HepG2 (cell line): ENCODE measurements at regions not wholly inside any gene's neighbourhood (a gene's known extent, or its start where the extent isn't known, plus 50 kb on each side); places are given as distances from the start of the nearest gene placed in this dataset.

Experiments used
- ATAC-seq: fragments of 200-7000 bp; cut with Tn5 transposase; 3 replicates; pipeline ENCODE4 v1.9.1; 2020; ENCODE audit warnings: mild to moderate bottlenecking, moderate library complexity
- BruUV-seq: library from RNA; stranded (reverse); fragments of 400-500 nt; replicated peaks from 2 replicates; lab custom pipeline; 2021; lab: Mats Ljungman, UMichigan
- CTCF ChIA-PET: fragments of 300-600 bp; formaldehyde crosslinking; extraction: SDS; loops from one replicate; lab custom pipeline; 2021; ENCODE audit warnings: low total read pairs, inconsistent platforms, low intra/inter-chr PET ratio; lab: Yijun Ruan, JAX
- POLR2A ChIA-PET: fragments of 350-600 bp; sonication (Branson Sonifier 250); formaldehyde crosslinking; loops from one replicate; lab custom pipeline; 2020; ENCODE audit warnings: antibody characterized with exemption, inconsistent platforms; lab: Yijun Ruan, JAX
- DNase-seq: peaks from one replicate; pipeline ENCODE4 v3.0.0-alpha.2; 2015; ENCODE audit warnings: low spot score
- FAIRE-seq: peaks from 3 replicates; lab custom pipeline; 2011; peaks lifted over from hg19 to GRCh38; lab: Jason Lieb, UNC
- H2AFZ ChIP-seq: one replicate; pipeline ENCODE4 v1.6.1; 2011; ENCODE audit warnings: low read length, inconsistent platforms
- H3K27ac ChIP-seq: fragments of 300-600 bp; 3 replicates; pipeline ENCODE4 v1.8.0; 2011; ENCODE audit warnings: mixed run types, mild to moderate bottlenecking, mixed read lengths, low read length, inconsistent platforms; ENCODE audit not compliant: insufficient read depth; ENCODE audit errors: extremely low read length
- H3K27me3 ChIP-seq, 2 experiments: fragments of 200-600 bp in 1 of 2; 2 replicates in 1 of 2; 3 replicates in 1 of 2; pipeline versions ENCODE4 v1.6.0 to v1.8.0; 2011; ENCODE audit warnings: low read length in 2 of 2, mild to moderate bottlenecking in 2 of 2, moderate library complexity in 2 of 2, inconsistent platforms in 1 of 2; ENCODE audit not compliant: insufficient read depth in 2 of 2, control insufficient read depth in 1 of 2
- H3K36me3 ChIP-seq, 2 experiments: fragments of 200-600 bp in 1 of 2; replicated peaks in 1 of 2; 2 replicates in 1 of 2; 3 replicates in 1 of 2; pipeline versions ENCODE4 v1.5.1 to v1.8.0; 2011; ENCODE audit warnings: low read length in 2 of 2, inconsistent platforms in 1 of 2; ENCODE audit not compliant: insufficient read depth in 2 of 2, control insufficient read depth in 1 of 2
- H3K4me1 ChIP-seq: 2 replicates; pipeline ENCODE4 v1.5.1; 2012; ENCODE audit warnings: low read length, inconsistent platforms; ENCODE audit not compliant: insufficient read depth
- H3K4me2 ChIP-seq: 2 replicates; pipeline ENCODE4 v1.6.0; 2011; ENCODE audit warnings: low read depth, low read length, inconsistent platforms
- H3K4me3 ChIP-seq, 3 experiments: fragments of 200-600 bp in 1 of 3; sonication (generic), shearing (Covaris generic) in 1 of 3; replicated peaks in 1 of 3; 2 replicates each; pipeline ENCODE4 v1.5.1; 2011 to 2016; ENCODE audit warnings: low read length in 3 of 3, inconsistent platforms in 2 of 3, low read depth in 2 of 3, mild to moderate bottlenecking in 2 of 3, control low read depth in 1 of 3, mixed read lengths in 1 of 3; ENCODE audit not compliant: insufficient read depth in 1 of 3
- H3K79me2 ChIP-seq: one replicate; pipeline ENCODE4 v1.6.1; 2011; ENCODE audit warnings: low read length, inconsistent platforms; ENCODE audit not compliant: insufficient read depth
- H3K9ac ChIP-seq: 2 replicates; pipeline ENCODE4 v1.6.0; 2011; ENCODE audit warnings: mild to moderate bottlenecking, low read depth, low read length, inconsistent platforms; ENCODE audit not compliant: insufficient read depth
- H3K9me3 ChIP-seq: 2 replicates; pipeline ENCODE4 v1.5.1; 2012; ENCODE audit warnings: mild to moderate bottlenecking, low read length
- H4K20me1 ChIP-seq: 2 replicates; pipeline ENCODE4 v1.6.0; 2011; ENCODE audit warnings: inconsistent platforms, mild to moderate bottlenecking, low read length, moderate library complexity; ENCODE audit not compliant: insufficient read depth
- ATF2 ChIP-seq: sonication (generic); formaldehyde crosslinking; IDR thresholded peaks from 2 replicates; pipeline ENCODE4 v1.4.0; 2020; ENCODE audit warnings: missing genetic modification reagents
- CEBPB ChIP-seq: IDR thresholded peaks from 2 replicates; pipeline ENCODE4 v1.6.1; 2011; ENCODE audit warnings: low read depth, low read length, improper control_type of control experiment, borderline replicate concordance
- CREM ChIP-seq, 2 experiments: sonication (generic) in 1 of 2; formaldehyde crosslinking in 1 of 2; IDR thresholded peaks; 2 replicates each; pipeline versions ENCODE4 v1.4.0 to v1.6.1; 2016 to 2020; ENCODE audit warnings: antibody characterized with exemption in 1 of 2, mild to moderate bottlenecking in 1 of 2, missing genetic modification reagents in 1 of 2
- GATA4 ChIP-seq: sonication (generic); IDR thresholded peaks from 2 replicates; pipeline ENCODE4 v1.6.1; 2016; ENCODE audit warnings: antibody characterized with exemption, low read depth, borderline replicate concordance
- HNF4A ChIP-seq: sonication (generic); formaldehyde crosslinking; IDR thresholded peaks from 2 replicates; pipeline ENCODE4 v1.4.0; 2020; ENCODE audit warnings: missing genetic modification reagents
- HOXD1 ChIP-seq: sonication (generic); formaldehyde crosslinking; IDR thresholded peaks from 2 replicates; pipeline ENCODE4 v1.5.0; 2020; ENCODE audit warnings: missing genetic modification reagents
- KAT7 ChIP-seq: IDR thresholded peaks from 2 replicates; pipeline ENCODE4 v1.6.1; 2018; ENCODE audit warnings: borderline replicate concordance, missing compliant biosample characterization
- PCBP1 ChIP-seq: fragments of 200-400 bp; formaldehyde crosslinking; IDR thresholded peaks from 2 replicates; pipeline ENCODE4 v1.6.1; 2017; ENCODE audit warnings: mild to moderate bottlenecking, low read depth, low read length, borderline replicate concordance
- RFX3 ChIP-seq: IDR thresholded peaks from 2 replicates; pipeline ENCODE4 v1.6.1; 2016; ENCODE audit warnings: missing biosample characterization, missing genetic modification reagents
- ZBTB26 ChIP-seq: IDR thresholded peaks from 2 replicates; pipeline ENCODE4 v1.6.1; 2016; ENCODE audit warnings: missing compliant biosample characterization, missing genetic modification reagents, borderline replicate concordance
- ZFP36 ChIP-seq: fragments of 150-350 bp; IDR thresholded peaks from 2 replicates; pipeline ENCODE4 v1.6.1; 2018; ENCODE audit warnings: borderline replicate concordance, low read length, low read depth; ENCODE audit not compliant: partially characterized antibody
- ZFP82 ChIP-seq: sonication (generic); formaldehyde crosslinking; IDR thresholded peaks from 2 replicates; pipeline ENCODE4 v1.5.1; 2020; ENCODE audit warnings: mild to moderate bottlenecking, missing genetic modification reagents, borderline replicate concordance
- ZMYM2 ChIP-seq: sonication (generic); formaldehyde crosslinking; IDR thresholded peaks from 2 replicates; pipeline ENCODE4 v1.8.0; 2022; ENCODE audit warnings: mild to moderate bottlenecking, missing genetic modification reagents
- ZNF121 ChIP-seq: sonication (generic); formaldehyde crosslinking; IDR thresholded peaks from 2 replicates; pipeline ENCODE4 v1.5.0; 2020; ENCODE audit warnings: mild to moderate bottlenecking, missing genetic modification reagents
- WGBS: methylation state at CpG from one replicate; pipeline ENCODE4 v1.1.6; 2017; ENCODE audit warnings: low lambda C conversion rate; 5-methylcytosine and 5-hydroxymethylcytosine counted together
- in situ Hi-C: cut with HindIII; loops from 2 replicates; pipeline ENCODE4 v1.10.0; 2017; ENCODE audit warnings: low pct_unique_long_range_greater_than_20kb; ENCODE audit not compliant: extremely low pct_ligation_motif_present
- intact Hi-C: fragments of 100-400 bp; cut with micrococcal nuclease; formaldehyde crosslinking; loops from one replicate; pipeline ENCODE4 v1.10.0; 2022; ENCODE audit not compliant: unreplicated experiment
- TF ChIP-seq, protein P1 (sequence below): sonication (generic); IDR thresholded peaks from 2 replicates; pipeline ENCODE4 v1.6.1; 2016; ENCODE audit warnings: low read depth, borderline replicate concordance

- CTCF ChIA-PET: no interaction called here
Observed at GRCh38 chr16:77093309-77093708, 97.7 kb upstream of the MON1B start.

DNA sequence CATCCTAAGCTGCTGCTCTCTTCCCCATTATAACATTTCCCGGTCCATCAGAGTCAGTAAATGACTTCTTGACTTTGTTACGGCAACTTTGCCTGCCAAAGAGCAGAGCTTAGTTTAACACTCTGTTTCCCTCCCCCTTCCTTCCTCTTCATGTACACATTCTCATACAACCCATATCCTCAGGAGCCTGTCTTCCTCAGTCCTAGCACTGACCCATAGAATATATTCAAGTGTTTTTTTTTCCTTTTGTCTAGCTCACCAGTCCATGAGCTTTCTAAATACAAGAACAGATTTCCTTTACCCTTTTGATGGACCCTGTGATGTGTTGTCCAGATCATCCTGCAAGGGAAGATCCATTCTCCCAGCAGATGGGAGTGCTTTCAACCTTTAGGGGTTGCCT is 97.0 kb upstream of the MON1B start:
- no peak overlapping the region for H3K4me3 ChIP-seq
- no peak overlapping the region for H2AFZ ChIP-seq
- H3K9ac ChIP-seq: no peak overlapping the region
- H3K27ac ChIP-seq: no peak overlapping the region
- H3K4me1 ChIP-seq: no peaks in the 10 kb centered on the region
- ATAC-seq (no peak), DNase-seq (no peak), FAIRE-seq (no peak)
- H3K4me2 ChIP-seq: no peak overlapping the region
- CTCF ChIA-PET: no interaction called here
- H3K79me2 ChIP-seq: no peaks in the 10 kb centered on the region
- no peaks in the 10 kb centered on the region for H3K36me3 ChIP-seq
- POLR2A ChIA-PET: no interaction called here
- no peaks in the 10 kb centered on the region for H3K9me3 ChIP-seq
- H4K20me1 ChIP-seq: no peaks in the 10 kb centered on the region
- in situ Hi-C loops: no loop called here
- intact Hi-C loops: no loop called here
- no peaks in the 10 kb centered on the region for H3K27me3 ChIP-seq
- no TSS peak for BruUV-seq
- WGBS: 82% methylated on average over 2 of the region's 2 CpGs
- no peak for TF ChIP-seq ZBTB26 (CRISPR knock-in tag)
- TF ChIP-seq HNF4A: no peak
- no peak for TF ChIP-seq GATA4
- TF ChIP-seq KAT7: no peak
- TF ChIP-seq ZMYM2 (CRISPR knock-in tag): no peak
- TF ChIP-seq HOXD1 (CRISPR knock-in tag): no peak
- no peak for TF ChIP-seq ZFP82 (CRISPR knock-in tag)
- no peak for TF ChIP-seq RFX3 (CRISPR knock-in tag)
- no peak for TF ChIP-seq ATF2
- no peak for TF ChIP-seq ZNF121
- TF ChIP-seq, protein P1, sequence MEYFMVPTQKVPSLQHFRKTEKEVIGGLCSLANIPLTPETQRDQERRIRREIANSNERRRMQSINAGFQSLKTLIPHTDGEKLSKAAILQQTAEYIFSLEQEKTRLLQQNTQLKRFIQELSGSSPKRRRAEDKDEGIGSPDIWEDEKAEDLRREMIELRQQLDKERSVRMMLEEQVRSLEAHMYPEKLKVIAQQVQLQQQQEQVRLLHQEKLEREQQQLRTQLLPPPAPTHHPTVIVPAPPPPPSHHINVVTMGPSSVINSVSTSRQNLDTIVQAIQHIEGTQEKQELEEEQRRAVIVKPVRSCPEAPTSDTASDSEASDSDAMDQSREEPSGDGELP: no peak
- TF ChIP-seq PCBP1: no peak
- no peak for TF ChIP-seq CREM (IDR thresholded peaks at IDR 0.05)
- TF ChIP-seq CREM (CRISPR knock-in tag; IDR thresholded peaks at IDR 0.05): no peak

More at GRCh38 chr16:77093309-77093708, 97.7 kb upstream of the MON1B start:
- Histone ChIP-seq H3K27me3 (no peaks in the 10 kb centered on the region), H3K79me2 (no peaks in the 10 kb centered on the region), H3K27ac (no peak overlapping the region), H2AFZ (no peak overlapping the region), H3K9ac (no peak overlapping the region), H4K20me1 (no peaks in the 10 kb centered on the region), H3K9me3 (no peaks in the 10 kb centered on the region), H3K4me2 (no peak overlapping the region), H3K4me1 (no peaks in the 10 kb centered on the region), H3K4me3 (no peak overlapping the region), H3K36me3 (no peaks in the 10 kb centered on the region)
- TF ChIP-seq ZFP36: no peak
- peak; percentile 73 for TF ChIP-seq CEBPB
- no TSS peak for BruUV-seq
- FAIRE-seq (no peak), ATAC-seq (no peak), DNase-seq (no peak)
- POLR2A ChIA-PET: no interaction called here
- intact Hi-C loops (no loop called here), in situ Hi-C loops (no loop called here)
- WGBS: 42% methylated on average over 4 of the region's 4 CpGs
